Activated naive CD4-positive, alpha-beta T cell treated with Interleukin-2 at 50 U/mL for 16 hours (primary cell): ENCODE measurements at regions not wholly inside any gene's neighbourhood (a gene's known extent, or its start where the extent isn't known, plus 50 kb on each side); places are given as distances from the start of the nearest gene placed in this dataset.

ENCODE experiments used
- DNase-seq: peaks from one replicate; pipeline ENCODE4 v3.0.0-alpha.2; 2020

DNA sequence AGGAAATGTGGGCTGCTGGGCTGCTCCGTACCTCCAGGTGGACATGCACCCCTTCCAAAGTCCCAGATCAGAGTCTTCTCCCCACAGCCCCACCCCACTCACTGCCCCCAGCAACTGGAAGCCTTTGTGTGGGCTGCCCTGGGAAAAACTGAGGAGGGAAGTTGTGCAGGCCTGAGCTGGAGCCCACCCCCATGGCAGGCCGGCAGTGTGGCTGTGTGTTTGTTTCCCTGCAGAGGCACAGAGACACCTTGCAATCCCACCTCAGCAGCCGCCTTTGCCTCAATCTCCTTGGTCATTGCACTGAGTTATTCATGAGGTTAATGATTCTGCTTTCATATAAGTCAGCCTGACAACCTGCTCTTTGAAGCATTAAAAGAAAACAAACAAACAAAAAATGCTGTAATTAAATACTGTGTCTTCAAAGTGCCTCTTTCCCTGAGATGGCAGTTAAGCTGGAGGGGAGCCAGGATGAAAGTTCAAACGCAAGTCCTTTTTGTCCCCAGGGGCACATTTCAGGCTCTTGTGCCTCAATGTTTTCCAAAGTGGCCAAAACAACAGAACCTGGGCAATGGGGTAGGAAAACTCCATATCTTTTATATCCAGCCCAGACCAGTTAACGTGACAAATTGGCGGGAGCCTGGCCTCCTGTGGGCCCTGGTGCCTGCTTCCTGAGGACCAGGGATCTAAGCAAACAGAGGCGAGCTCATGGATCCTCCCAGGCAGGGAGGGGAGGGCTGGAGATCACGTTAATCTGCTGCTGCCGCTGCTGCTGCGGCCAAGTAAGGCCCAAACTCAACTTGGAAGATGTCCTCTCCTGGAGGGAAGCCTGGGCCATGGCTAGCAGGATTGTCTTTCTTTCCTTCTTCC, 51.9 kb upstream of the TSPAN11 start:
- DNase-seq, result no peak

DNA sequence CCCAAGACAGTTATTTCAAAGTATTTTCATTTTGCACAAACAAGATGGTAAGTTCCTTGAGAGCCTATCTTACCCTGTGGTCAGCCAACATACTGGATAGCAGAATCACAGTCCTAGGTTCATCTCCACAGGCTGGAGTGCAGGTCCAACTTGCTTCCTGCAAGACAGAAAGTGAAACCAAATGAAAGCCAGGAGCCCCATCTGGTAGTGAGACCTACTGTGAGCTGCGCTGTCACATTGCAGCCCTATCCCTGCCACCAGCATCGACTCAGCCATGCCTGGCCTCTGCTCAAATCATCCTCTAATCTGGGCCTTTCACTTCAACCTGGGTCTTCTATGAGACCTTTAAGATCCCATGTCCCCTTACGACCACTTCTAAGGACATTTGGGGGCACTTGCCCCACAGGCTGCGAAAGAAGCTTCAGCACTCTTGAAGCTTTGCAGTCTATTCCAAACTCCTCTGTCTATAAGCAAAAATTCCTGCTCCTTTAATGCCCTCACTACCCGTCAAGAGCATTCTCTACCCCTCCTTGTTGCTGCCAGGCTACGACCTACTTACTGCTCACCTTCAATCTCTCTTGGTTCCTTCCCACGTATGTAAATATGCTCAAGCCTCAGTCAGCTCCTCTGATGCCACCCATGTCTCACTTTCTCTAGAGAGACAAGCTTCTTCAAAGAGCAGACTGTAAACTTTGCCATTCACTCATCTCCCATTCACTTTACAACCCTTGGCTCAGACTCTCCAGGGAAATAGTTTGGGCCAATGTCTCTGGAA, 55.9 kb upstream of the TSPAN11 start:
- DNase-seq, result no peak

DNA sequence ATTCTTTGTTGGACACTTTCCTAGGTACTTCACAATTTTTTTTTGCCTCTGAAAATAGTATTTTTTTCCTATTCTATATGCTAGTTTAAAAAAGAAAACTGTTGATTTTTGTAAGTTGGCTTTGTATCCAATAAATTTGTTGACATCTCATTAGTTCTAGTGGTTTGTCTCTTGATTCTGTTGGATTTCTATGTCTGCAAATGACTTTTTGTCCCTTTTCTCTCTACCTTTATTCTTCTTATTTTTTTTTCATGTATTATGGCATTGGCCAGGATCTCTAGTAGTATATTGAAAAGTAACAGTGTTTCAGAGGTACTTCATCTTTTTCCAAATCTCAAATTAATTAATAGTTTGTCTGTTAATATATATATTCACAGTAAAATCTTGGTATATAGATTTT, 59.1 kb upstream of the TSPAN11 start:
- DNase-seq, result no peak

DNA sequence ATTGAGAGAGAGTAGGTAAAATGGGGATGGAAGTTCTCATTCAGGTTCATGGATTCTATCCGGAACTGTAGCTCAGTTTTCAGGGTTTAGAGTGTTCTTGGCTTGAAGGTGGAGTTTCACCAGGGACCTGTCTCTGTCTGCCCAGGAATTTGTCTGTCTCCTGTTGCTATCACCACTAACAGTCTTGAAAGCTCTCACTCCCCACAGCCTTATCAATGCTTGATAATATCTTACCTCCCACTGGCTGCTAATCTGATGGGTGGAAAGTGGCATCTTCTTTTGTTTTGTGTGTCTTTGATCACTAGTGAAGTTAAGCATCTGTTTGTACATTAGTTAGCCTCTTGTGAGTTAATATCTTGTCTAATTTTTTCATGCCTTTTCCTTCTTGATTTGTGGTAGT, 60.3 kb upstream of the TSPAN11 start:
- no peak for DNase-seq

DNA sequence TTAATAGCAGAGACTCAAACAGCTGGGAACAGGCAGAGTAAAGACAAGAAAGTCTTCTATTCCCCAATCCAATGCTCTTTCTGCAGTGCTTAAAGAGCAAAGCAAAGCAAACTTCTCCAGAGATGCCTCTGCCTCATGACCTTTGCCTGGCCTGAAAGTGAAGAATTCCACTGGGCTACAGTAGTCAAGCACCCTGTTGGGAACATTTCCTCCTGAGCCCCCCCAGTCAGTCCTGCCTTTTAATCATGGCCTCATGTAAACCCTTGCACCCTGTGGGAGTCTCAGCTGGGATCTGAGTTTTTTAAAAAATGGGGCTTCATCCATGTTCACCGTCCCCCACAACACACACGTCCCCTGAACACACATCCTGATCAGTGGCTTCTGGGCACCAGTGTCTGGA, 62.7 kb upstream of the TSPAN11 start:
- no peak for DNase-seq

DNA sequence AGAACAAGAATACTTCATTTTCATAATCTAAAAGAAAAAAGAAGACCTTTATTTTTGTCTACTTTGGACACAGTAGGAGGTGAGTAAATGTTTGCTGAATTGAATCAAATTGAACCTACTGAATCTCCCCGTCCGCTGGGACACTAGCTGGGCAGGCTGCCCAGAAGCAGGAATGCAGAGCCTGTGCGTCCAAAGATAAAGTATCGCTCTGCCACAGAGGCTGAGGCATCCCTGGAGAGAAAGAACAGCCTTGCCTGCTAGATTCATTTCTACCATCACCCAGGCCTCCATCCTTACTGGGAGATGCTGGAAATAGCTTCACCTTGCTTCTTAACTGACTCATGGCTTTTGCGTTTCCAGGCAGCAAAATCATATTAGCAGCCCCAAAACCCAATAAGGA, 64.1 kb upstream of the TSPAN11 start:
- DNase-seq, result no peak

DNA sequence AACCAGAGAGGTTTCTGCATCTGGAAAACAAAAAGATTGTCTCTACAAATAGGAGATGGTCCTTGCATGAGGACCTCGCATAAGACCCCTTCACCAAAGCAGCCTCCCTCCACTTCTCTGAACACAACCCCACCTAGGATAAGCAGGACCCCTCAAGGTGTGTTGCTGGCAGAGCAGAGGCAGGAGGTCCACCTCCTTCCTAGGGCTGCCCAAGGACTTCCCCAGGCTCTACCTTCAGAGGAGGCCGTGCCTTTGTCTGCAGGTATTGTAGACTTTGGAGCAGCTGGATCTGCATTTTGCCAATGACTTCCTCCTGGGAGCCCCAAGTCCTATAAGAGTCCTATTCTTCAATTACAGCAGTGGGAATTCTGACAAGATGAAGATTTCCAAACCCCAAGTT, 67.3 kb upstream of the TSPAN11 start:
- DNase-seq, result no peak

DNA sequence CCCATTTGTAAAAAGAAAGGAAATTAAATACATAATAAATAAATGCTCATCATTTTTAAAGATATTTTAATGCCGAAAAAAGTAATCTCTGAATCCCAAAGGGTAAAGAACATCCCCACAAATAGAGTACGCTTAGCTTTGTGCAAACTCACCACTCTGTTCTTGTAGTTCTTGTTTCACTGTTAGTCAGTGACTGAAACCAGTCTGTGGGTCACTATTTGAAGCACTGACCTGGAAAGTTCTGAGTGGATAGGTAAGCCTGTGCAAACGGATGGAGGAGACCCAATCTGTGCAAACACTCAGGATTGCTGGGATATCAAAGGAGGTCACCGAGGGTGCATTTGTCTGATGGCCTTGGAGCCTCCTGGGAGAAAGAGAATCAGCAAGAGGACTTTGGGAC, 68.1 kb upstream of the TSPAN11 start:
- no peak for DNase-seq

DNA sequence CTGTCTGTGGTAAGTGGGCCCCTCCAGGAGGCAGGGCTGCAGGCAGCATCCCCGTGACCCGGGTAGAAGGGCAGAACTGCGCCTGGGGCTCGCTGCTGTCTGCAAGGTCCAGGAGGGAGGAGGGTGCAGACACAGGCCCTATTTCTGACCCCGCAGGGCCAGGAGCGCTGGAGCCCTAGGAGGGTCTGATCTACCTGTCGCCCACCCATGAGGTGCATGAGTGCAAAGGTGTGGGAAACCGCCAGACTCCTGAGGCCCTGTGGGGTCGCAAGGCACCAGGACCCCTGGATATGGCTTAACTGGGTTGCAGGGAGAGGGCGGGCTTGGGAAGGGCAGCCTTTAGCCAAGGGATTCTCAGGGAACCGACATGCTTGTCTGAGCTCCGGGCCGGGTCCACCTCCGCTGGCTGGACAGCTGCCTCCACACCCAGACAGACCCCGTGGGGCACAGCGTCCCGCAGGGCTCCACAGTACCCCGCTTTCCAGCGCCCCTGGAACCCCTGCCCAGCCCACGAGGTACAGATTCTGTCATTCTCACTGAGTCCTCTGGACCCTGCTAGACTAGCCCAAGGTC, 72.9 kb upstream of the TSPAN11 start:
- DNase-seq, result no peak

DNA sequence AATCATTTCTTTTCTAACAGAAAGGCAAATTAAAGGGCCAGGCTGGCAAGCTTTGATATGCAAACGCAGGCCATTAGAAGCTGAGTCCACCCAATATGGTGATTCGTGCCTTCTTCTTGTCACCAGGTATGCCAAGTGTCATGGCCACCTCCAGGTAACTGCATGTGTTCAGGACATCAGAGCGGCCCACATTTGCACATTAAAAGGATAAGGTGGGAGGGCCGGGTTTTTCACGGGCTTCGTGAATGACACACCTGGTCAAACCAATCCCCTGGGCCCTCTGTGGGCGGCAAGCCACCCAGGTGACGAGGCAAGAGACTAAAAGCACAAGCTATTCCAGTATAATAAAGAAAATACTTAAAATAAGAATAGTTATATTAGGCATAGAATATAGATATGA, 75.9 kb upstream of the TSPAN11 start:
- DNase-seq, result no peak

DNA sequence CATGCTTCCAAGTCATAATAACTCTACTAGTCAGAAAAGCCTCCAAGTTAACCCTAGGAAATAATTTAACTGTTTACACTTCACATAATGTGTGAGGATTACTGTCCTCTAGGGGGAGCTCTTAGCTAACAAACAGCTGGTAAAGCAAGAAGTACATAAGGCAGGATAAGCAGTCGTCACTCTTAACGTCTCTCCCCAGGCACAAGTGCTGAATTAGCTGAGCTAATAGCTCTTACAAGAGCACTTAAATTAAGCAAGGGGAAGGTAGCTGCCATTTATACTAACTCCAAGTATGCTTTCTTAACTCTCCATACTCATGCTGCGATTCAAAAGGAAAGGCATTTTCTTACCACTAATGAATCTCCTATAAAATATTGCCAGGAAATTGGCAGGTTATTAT, 79.3 kb upstream of the TSPAN11 start:
- no peak for DNase-seq

DNA sequence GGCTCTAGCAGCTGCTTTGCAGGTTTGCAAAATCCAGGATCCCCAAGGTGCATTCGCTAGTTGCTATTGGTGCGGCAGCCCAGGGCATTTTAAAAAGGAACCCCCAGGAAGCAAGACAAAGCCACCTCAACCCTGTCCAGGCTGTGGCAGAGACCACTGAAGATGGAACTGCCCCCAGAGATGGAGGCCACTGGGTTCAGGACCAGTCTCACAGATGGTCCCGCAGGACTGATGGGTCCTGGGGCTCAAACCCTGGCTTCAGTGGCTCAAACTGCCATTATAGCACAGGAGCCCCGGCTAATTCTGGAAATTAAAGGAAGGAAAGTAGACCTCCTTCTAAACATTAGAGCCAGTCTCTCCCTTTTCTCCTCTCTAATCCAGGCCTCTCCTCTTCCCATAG, 79.8 kb upstream of the TSPAN11 start:
- no peak for DNase-seq

DNA sequence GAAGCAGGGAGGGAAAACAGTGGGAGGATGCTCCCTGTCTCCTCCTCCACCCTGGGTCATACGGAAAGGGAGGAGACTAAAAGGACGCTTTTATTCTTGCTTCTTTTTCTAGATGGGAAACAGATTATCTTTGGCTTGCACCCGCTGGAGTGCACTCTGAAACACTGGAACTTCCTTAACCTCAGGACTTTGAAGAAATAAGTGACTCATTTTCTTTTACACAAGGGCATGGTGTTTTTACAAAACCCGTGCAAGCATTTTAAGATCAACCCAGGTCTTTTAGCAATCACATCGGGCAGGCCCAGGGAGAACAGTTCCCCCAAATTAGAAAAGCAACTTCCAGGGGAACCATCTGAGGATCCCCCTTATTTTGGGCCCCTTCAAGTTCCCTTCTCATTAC, 80.9 kb upstream of the TSPAN11 start:
- DNase-seq, result no peak

DNA sequence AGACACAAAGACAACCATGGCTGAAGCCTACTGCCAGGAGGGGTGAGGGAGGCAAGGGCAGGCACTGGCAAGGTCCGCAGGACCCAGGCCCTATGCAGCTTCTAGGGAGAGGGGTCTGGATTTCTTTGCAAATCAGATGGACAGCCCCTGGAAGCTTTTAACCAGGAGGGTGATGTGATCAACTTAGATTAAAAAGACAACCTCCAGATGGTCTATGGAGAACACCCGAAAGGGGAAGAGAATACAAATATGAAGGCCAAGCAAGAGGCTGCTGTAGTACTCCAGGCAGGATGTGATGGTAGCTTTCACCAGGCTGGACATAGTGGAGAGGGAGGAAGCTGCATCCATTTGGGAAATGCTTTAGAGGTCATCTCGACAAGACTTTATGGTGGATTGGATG, 83.3 kb upstream of the TSPAN11 start:
- no peak for DNase-seq

DNA sequence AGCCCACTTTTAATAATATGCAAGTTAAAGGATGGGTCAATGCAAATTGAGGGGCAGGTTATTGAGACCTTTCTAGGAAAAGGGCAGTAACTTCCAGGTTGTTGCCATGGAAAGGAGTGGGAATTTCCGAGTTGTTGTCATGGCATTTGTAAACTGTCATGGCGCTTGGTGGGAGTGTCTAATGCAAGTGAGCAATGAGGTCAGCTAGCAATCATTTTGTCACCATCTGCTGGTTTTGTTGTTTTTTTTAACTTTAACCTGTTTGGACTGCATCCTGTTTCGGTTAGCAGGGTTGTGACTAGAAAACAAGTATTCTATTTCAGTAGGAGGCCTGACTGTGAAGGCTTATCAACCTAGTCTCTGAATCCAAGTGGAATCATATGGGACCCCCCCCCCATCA, 85.8 kb upstream of the TSPAN11 start:
- no peak for DNase-seq

DNA sequence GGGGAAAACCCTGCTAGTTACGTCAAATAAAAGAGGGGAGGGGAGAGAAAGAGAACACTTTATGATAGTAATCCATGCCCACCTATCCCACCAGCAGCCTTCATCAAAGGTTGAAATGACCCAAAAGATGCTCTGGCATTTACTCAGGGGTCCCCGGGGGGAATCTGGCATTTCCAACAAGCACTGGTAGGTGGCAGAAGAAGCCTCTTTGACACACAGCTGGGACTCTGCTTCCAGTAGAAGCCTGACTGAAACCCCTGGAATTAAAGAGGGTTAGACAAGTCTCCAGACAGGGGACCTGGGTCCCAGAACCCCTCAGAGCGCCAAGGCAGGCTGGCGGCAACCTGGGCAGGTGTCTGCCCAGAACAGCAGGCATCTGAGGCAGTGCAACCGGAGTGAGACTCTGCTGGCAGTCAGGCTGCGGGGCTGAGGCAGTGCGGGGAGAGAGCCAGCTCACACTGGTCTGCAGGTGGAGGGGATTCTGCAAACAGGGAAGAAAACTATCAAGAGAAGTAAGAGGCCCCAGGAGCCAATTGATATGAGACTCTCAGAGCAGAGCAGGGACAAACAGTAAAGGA, 85.0 kb upstream of the CAPRIN2 start:
- no peak for DNase-seq

DNA sequence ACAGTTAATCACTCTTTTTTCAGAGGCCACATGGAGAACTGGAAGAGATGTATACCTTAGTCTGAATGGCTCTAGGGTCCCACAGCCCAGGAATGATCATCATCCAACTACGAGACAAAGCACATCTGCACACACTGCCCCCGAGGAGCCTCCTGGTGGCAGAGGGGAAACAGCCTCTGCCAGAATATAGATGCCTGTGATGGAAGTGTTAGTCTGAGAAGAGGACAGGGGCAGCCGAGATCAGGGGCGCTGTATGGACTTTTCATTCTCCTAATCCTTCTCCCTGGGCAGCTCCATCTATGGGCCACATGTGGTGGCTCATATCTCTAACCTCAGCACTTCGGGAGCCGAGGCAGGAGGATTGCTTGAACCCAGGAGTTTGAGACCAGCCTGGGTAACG, 82.8 kb upstream of the CAPRIN2 start:
- DNase-seq, result no peak

DNA sequence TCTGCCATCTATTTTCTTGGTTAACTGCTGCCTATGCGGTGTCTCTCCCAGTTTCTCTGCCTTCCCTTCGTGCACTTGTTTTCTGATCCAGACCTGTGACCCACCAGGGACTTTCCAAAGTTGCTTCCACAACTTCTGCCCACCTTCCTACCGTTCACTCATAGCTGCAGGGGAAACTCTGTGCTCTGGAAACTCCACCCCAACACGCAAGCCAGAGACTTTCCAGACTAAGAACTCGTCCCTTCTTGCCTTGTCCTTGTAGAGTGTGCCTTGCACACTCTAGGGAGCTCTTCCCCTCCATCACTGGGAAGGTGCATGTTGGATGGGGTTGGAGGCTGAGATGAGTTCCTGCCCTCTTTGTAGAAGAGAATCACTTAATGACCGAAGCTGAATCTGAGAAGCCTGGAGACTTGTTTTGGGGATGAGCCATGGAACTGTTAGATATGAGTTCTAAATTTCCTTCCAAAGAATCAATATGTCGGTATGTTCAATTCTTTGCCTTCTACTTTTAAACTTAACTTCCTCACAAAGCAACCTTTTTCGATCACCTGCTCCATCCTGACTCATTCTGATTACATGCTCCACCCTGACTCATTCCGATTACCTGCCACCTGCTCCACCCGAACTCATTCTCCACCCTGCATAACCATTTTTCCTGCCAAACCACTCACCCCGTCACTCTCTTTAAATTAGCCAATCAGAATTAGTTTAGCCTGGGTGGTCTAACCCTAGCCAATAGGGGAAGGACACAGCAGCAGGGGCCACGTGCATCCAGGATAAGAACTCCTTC, 82.1 kb upstream of the CAPRIN2 start:
- DNase-seq, result no peak

DNA sequence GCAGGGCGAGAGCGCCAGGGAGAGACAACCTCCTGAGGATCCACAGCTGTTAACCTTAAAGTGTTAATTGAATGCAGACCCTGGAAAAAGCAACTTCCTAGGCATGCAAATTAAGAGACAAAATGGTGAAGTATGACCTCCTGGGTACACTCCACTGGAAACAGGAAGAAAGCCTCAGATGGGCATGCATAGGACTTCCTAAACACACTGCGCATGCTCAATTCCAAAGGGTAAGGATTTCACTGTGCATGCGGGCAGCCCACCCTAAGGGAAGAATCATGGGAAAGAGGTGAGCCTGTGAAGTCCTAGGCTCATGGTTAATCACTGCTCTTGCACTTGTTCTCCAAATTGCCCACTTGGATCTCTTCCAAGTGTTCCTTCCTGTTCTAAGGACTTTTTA, 80.5 kb upstream of the CAPRIN2 start:
- no peak for DNase-seq

DNA sequence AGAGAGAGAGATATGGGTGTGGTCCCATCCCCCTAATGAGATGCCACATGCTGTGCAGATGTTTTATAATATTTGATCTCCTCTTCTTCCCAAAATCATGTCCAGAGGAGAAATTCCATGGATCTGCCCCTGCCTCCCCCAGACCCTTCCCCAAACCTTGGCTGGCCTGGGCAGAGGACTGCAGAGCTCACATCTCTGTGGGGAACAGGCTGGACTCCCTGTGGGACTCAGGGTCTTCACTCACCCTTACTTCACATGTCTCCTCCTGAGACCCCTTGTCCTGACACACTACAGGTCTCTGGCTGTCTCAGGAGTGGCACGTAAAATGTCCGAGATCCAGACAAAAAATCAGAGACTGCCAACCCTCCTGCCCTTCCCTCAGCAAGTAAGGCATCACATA, 76.0 kb upstream of the CAPRIN2 start:
- DNase-seq, result no peak

DNA sequence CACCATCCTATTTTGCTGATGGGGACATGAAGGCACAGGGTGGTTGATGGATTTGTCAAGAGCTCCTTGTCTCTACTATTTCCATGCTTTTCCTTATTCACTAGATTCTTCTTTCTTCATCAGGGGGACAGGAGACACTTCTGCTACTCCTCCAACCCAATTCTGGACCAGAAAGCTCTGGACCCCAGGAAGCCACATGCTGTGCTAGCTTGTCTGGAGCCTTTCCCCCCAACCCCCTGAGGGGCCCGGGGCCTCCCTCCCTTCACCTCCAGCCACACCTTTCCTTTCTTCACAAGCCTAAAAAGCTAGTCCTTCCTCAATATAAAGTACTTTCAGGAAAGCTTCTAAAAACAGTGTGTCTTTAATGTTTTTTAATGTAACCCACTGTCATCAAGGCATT, 75.1 kb upstream of the CAPRIN2 start:
- no peak for DNase-seq

DNA sequence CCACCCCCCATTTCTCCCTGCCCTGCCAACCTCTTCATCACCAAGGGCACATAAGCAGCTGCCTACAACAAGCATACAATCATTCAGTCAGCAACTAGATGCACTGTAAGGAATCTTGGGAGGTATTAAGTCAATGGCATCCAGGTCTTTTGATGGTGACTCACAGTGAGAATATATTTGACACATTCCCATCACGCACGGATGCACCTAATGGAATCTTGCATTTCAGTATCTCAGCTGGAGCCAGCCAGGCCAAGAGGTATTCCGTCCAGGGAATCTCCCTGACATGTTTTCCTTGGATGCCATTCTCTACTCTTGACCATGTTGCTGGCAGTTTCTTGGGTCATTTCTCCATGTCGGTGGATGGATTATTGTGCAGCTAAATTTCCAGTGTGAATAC, 73.9 kb upstream of the CAPRIN2 start:
- DNase-seq, result no peak
